ENCODE measurements at regions not wholly inside any gene's neighbourhood (a gene's known extent, or its start where the extent isn't known, plus 50 kb on each side); places are given as distances from the start of the nearest gene placed in this dataset.

DNA sequence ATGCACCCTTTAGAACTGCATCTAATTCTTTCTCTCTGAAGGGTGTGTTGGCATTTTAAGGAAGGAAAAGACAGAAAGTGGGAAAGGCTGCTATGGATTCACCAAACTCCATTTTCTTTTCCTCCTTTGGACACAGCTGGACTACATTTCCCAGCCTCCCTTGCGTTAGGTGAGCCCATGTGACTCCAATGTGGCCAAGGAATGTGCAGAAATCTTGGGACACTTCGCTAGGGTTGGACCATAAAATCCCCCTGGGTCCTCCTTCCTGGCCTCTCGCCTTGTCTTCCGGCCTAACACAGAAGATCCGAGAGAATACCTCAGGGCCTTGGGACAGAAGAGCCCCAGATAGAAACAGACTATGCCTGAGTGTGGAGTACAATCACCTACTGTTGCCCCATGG is 56.3 kb downstream of the ABCC12 start:
- H3K4me3 ChIP-seq, result no peak overlapping the region
- TF ChIP-seq, protein P1, sequence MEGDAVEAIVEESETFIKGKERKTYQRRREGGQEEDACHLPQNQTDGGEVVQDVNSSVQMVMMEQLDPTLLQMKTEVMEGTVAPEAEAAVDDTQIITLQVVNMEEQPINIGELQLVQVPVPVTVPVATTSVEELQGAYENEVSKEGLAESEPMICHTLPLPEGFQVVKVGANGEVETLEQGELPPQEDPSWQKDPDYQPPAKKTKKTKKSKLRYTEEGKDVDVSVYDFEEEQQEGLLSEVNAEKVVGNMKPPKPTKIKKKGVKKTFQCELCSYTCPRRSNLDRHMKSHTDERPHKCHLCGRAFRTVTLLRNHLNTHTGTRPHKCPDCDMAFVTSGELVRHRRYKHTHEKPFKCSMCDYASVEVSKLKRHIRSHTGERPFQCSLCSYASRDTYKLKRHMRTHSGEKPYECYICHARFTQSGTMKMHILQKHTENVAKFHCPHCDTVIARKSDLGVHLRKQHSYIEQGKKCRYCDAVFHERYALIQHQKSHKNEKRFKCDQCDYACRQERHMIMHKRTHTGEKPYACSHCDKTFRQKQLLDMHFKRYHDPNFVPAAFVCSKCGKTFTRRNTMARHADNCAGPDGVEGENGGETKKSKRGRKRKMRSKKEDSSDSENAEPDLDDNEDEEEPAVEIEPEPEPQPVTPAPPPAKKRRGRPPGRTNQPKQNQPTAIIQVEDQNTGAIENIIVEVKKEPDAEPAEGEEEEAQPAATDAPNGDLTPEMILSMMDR (IDR thresholded peaks at IDR 0.05), result no peak

DNA sequence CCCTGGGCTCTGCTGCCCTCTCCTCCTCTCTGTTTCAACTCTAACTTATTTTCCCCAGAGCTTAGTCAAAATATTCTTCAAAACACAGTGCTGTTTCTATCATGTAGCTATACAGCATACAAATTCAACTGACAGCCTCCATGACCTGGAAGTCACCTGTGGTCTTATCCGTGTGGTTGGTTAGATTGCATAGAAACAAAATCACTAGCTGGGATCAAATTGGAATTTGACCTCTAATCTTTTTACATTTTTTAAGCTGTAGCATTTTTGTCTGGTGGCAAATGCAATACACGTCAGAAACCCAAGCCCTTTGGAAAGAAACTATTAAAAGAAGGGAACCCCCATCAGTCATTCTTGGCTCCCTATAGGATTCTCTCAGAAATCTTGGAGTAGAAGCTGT is 57.3 kb downstream of the ABCC12 start:
- TF ChIP-seq, protein P1 (IDR thresholded peaks at IDR 0.05), result no peak
- DNase-seq, result no peak
- intact Hi-C loops (cut with DNase I), result no loop called here

More for the DNA sequence above, 56.3 kb downstream of the ABCC12 start:
- Histone ChIP-seq H3K36me3 (no peaks in the 10 kb centered on the region), H3K4me1 (no peaks in the 10 kb centered on the region), H3K27me3 (no peaks in the 10 kb centered on the region), H3K9ac (ENCODE audit: low read depth in 2 of 2, low read length in 2 of 2) (no peak overlapping the region), H3K27ac (no peak overlapping the region), H3K9me3 (no peaks in the 10 kb centered on the region)
- no peak for DNase-seq
- intact Hi-C loops (cut with DNase I), result no loop called here

DNA sequence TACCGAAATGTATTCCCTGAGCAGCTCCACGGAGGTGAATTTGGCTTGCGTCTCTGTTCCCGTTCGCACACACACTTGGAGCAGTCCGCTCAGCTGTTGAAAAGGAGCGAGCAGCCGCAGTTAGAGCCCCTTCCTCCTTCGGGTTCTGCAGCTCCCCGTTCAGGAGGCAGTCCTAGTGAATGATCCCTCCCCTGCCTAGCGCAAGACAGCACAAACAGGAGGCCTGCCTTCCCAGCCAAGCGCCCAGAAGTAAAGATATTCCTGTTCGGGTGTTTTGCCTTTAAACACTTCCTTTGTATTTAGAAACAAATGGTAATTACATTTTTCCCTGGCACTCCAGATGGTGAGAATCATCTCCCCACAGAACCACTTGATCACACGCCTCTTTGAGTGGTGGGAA is 64.7 kb downstream of the ABCC12 start:
- no peaks in the 10 kb centered on the region for H3K4me1 ChIP-seq
- H3K4me3 ChIP-seq, result no peak overlapping the region
- no peak overlapping the region for H3K27ac ChIP-seq
- TF ChIP-seq, protein P1 (IDR thresholded peaks at IDR 0.05), result no peak
- intact Hi-C loops (cut with DNase I), result no loop called here
- DNase-seq, result no peak
- H3K36me3 ChIP-seq, result no peaks in the 10 kb centered on the region
- no peaks in the 10 kb centered on the region for H3K9me3 ChIP-seq
- no peaks in the 10 kb centered on the region for H3K27me3 ChIP-seq
- no peak overlapping the region for H3K9ac ChIP-seq (ENCODE audit: low read depth in 2 of 2, low read length in 2 of 2)

More for the DNA sequence above, 57.3 kb downstream of the ABCC12 start:
- H3K36me3 ChIP-seq, result no peaks in the 10 kb centered on the region
- no peak overlapping the region for H3K27ac ChIP-seq
- no peak overlapping the region for H3K4me3 ChIP-seq
- no peak overlapping the region for H3K9ac ChIP-seq (ENCODE audit: low read depth in 2 of 2, low read length in 2 of 2)
- no peaks in the 10 kb centered on the region for H3K27me3 ChIP-seq
- no peaks in the 10 kb centered on the region for H3K9me3 ChIP-seq
- no peaks in the 10 kb centered on the region for H3K4me1 ChIP-seq

DNA sequence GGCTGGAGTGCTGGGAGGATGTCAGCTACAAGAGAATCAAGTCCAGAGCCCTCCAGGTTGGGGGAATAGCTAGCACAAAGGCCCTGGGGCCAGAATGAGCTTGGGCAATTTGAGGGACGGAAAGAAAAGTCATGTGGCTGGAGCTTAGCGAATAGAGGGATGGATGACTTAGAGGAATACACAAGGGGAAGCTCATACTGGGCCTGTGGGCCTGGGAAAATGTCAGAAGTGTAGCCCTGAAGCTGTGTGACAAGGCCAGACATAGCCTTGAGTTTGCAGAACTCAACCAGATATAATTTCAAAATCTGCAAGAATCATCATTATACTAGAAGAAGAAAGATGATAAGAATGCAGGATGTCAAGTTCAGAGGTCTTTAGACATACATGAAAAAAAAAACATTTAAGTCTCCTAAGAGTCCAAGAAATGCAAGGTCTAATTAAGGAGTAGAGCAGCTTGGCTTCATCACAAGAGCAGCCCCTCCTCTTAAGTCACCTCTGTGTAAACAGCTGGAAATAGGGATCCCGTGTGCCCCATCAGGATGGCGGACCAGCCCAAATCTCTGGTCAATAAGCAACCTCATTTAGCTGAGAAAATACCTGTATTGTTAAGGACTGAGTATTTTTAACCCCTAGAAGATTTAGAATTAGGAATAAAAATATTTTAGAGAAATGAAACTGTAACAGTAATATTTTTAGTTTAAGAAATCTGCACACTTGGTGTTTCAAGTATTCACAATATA is 66.6 kb downstream of the ABCC12 start:
- H3K9me3 ChIP-seq, result no peaks in the 10 kb centered on the region
- H3K36me3 ChIP-seq, result no peaks in the 10 kb centered on the region
- DNase-seq, result no peak
- no peak overlapping the region for H3K9ac ChIP-seq (ENCODE audit: low read depth in 2 of 2, low read length in 2 of 2)
- H3K27ac ChIP-seq, result no peak overlapping the region
- no peaks in the 10 kb centered on the region for H3K27me3 ChIP-seq
- TF ChIP-seq, protein P1 (IDR thresholded peaks at IDR 0.05), result no peak
- H3K4me3 ChIP-seq, result no peak overlapping the region
- H3K4me1 ChIP-seq, result no peaks in the 10 kb centered on the region
- intact Hi-C loops (cut with DNase I), result no loop called here

DNA sequence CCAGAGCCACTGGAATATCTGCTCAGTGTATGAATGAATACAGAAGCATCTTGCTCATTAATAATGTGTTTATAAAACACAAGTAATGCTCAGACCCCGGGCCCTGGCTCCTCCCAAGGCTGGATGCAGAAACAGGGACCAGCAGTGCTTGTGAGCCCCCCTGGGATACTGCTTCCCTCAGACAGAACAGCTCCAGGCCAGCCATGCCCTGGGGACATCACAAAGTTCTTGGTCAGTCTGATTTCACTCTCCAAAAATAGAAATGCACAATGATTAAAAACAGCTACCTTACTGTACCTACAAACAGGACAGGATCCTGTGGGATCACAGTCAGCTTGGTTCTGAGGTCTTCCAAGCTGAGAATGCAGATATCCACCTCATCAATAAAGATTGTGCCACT is 68.2 kb downstream of the ABCC12 start:
- no peaks in the 10 kb centered on the region for H3K27me3 ChIP-seq
- no peak for DNase-seq

More for the DNA sequence above, 68.2 kb downstream of the ABCC12 start:
- Histone ChIP-seq H3K4me3 (no peak overlapping the region), H3K36me3 (no peaks in the 10 kb centered on the region), H3K9me3 (no peaks in the 10 kb centered on the region), H3K9ac (ENCODE audit: low read depth in 2 of 2, low read length in 2 of 2) (no peak overlapping the region), H3K27ac (no peak overlapping the region), H3K4me1 (no peaks in the 10 kb centered on the region)
- intact Hi-C loops (cut with DNase I), result no loop called here
- TF ChIP-seq, protein P1 (IDR thresholded peaks at IDR 0.05), result no peak
